ENCODE measurements at regions not wholly inside any gene's neighbourhood (a gene's known extent, or its start where the extent isn't known, plus 50 kb on each side); places are given as distances from the start of the nearest gene placed in this dataset.

GRCh38 chr1:36673202-36673601 lies 190.5 kb upstream of the CSF3R start:
- intact Hi-C loops (cut with DNase I; ENCODE audit: low total_unique reads) = no loop called here
- H3K4me1 ChIP-seq = no peaks in the 10 kb centered on the region
- no peaks in the 10 kb centered on the region for H3K9me3 ChIP-seq
- H3K36me3 ChIP-seq = no peaks in the 10 kb centered on the region
- WGBS, 2 donors (ENCODE audit: low coverage in 1 of 2) = 33% methylated on average over 6 of the region's 6 CpGs; no CpG with 5 or more reads in 1 of the 2 donors
- H3K4me3 ChIP-seq = no peak overlapping the region
- TF ChIP-seq EP300 (IDR thresholded peaks at IDR 0.05; ENCODE audit: low read depth) (no peak), POLR2AphosphoS5 (IDR thresholded peaks at IDR 0.05) (no peak), CTCF (IDR thresholded peaks at IDR 0.05) (no peak), POLR2A (IDR thresholded peaks at IDR 0.05) (no peak)
- no peak for DNase-seq
- H3K27ac ChIP-seq = no peak overlapping the region
- peaks cover 39% of the 10 kb centered on the region for H3K27me3 ChIP-seq
- in situ Hi-C loops (cut with MboI; ENCODE audit: low pct_ligation_motif_present in 1 of 4, low pct_unique_long_range_greater_than_20kb in 1 of 4, low sequenced_read_pairs in 3 of 4) = no loop called here

- H3K9me3 ChIP-seq = no peaks in the 10 kb centered on the region
- H3K36me3 ChIP-seq = no peaks in the 10 kb centered on the region
- intact Hi-C loops (cut with DNase I; ENCODE audit: low total_unique reads) (no loop called here), in situ Hi-C loops (cut with MboI; ENCODE audit: low pct_ligation_motif_present in 1 of 4, low pct_unique_long_range_greater_than_20kb in 1 of 4, low sequenced_read_pairs in 3 of 4) (no loop called here)
- no peak overlapping the region for H3K4me3 ChIP-seq
- TF ChIP-seq EP300 (IDR thresholded peaks at IDR 0.05; ENCODE audit: low read depth) = no peak
- no peak for TF ChIP-seq POLR2A (IDR thresholded peaks at IDR 0.05)
- TF ChIP-seq POLR2AphosphoS5 (IDR thresholded peaks at IDR 0.05) = no peak
- no peak for TF ChIP-seq CTCF (IDR thresholded peaks at IDR 0.05)
- H3K27me3 ChIP-seq = peaks cover 41% of the 10 kb centered on the region
- no peak overlapping the region for H3K27ac ChIP-seq
- no peaks in the 10 kb centered on the region for H3K4me1 ChIP-seq
- 72% methylated on average over 9 of the region's 9 CpGs; no CpG with 5 or more reads in 1 of the 2 donors for WGBS, 2 donors (ENCODE audit: low coverage in 1 of 2)
- DNase-seq = no peak
These were observed 186.5 kb upstream of the CSF3R start for GRCh38 chr1:36669262-36669661.

- 22 to 37% methylated on average over 3 to 4 of the region's 4 CpGs for WGBS, 2 donors (ENCODE audit: low coverage in 1 of 2)
- Histone ChIP-seq H3K9me3 (no peaks in the 10 kb centered on the region), H3K36me3 (no peaks in the 10 kb centered on the region), H3K4me3 (no peak overlapping the region), H3K4me1 (no peaks in the 10 kb centered on the region), H3K27ac (no peak overlapping the region), H3K27me3 (peaks cover 28% of the 10 kb centered on the region)
- in situ Hi-C loops (cut with MboI; ENCODE audit: low pct_ligation_motif_present in 1 of 4, low pct_unique_long_range_greater_than_20kb in 1 of 4, low sequenced_read_pairs in 3 of 4) = no loop called here
- no peak for DNase-seq
- intact Hi-C loops (cut with DNase I; ENCODE audit: low total_unique reads) = no loop called here
- TF ChIP-seq POLR2AphosphoS5 (IDR thresholded peaks at IDR 0.05) = no peak
- TF ChIP-seq CTCF (IDR thresholded peaks at IDR 0.05) = no peak
- no peak for TF ChIP-seq EP300 (IDR thresholded peaks at IDR 0.05; ENCODE audit: low read depth)
- TF ChIP-seq POLR2A (IDR thresholded peaks at IDR 0.05) = no peak
These were observed 185.1 kb upstream of the CSF3R start for GRCh38 chr1:36667836-36668235.

GRCh38 chr1:36667256-36667655 lies 184.5 kb upstream of the CSF3R start:
- H3K4me1 ChIP-seq = no peaks in the 10 kb centered on the region
- intact Hi-C loops (cut with DNase I; ENCODE audit: low total_unique reads) = no loop called here
- no peak for TF ChIP-seq POLR2A (IDR thresholded peaks at IDR 0.05)
- no peak for TF ChIP-seq POLR2AphosphoS5 (IDR thresholded peaks at IDR 0.05)
- TF ChIP-seq CTCF (IDR thresholded peaks at IDR 0.05) = no peak
- no peak for TF ChIP-seq EP300 (IDR thresholded peaks at IDR 0.05; ENCODE audit: low read depth)
- H3K27ac ChIP-seq = no peak overlapping the region
- 61 to 68% methylated on average over 2 to 3 of the region's 3 CpGs for WGBS, 2 donors (ENCODE audit: low coverage in 1 of 2)
- no peak for DNase-seq
- no peaks in the 10 kb centered on the region for H3K9me3 ChIP-seq
- no peak overlapping the region for H3K4me3 ChIP-seq
- H3K27me3 ChIP-seq = peaks cover 22% of the 10 kb centered on the region
- in situ Hi-C loops (cut with MboI; ENCODE audit: low pct_ligation_motif_present in 1 of 4, low pct_unique_long_range_greater_than_20kb in 1 of 4, low sequenced_read_pairs in 3 of 4) = no loop called here
- no peaks in the 10 kb centered on the region for H3K36me3 ChIP-seq

Data from transverse colon (tissue), 4 donors.